Keratinocyte (primary cell): ENCODE measurements at regions not wholly inside any gene's neighbourhood (a gene's known extent, or its start where the extent isn't known, plus 50 kb on each side); places are given as distances from the start of the nearest gene placed in this dataset.

ENCODE experiments used
- CTCF ChIP-seq, 3 experiments: IDR thresholded peaks in 1 of 3; conservative IDR thresholded peaks in 1 of 3; optimal IDR thresholded peaks in 1 of 3; 2 replicates in 2 of 3; 3 replicates in 1 of 3; pipeline versions ENCODE3 to v1.5.1; 2011; ENCODE audit warnings: low read length in 3 of 3, mild to moderate bottlenecking in 3 of 3, moderate library complexity in 2 of 3, control low read depth in 1 of 3, inconsistent platforms in 1 of 3; ENCODE audit not compliant: insufficient read depth in 2 of 3; ENCODE audit errors: extremely low read depth in 1 of 3
- EZH2 ChIP-seq: IDR thresholded peaks from one replicate; pipeline ENCODE4 v1.6.1; 2012; ENCODE audit warnings: inconsistent platforms, mild to moderate bottlenecking, low read length, moderate library complexity

GRCh38 chr14:37776791-37777499, 181.5 kb downstream of the TTC6 start:
- TF ChIP-seq EZH2: no peak
- no peak for TF ChIP-seq CTCF (optimal IDR thresholded peaks at IDR 0.05 in 1 of 3, IDR thresholded peaks at IDR 0.05 in 1 of 3, conservative IDR thresholded peaks at IDR 0.05 in 1 of 3; ENCODE audit: extremely low read depth in 1 of 3, insufficient read depth in 2 of 3, low read length in 3 of 3)
